B cell (primary cell): ENCODE measurements at regions not wholly inside any gene's neighbourhood (a gene's known extent, or its start where the extent isn't known, plus 50 kb on each side); places are given as distances from the start of the nearest gene placed in this dataset.

ENCODE experiments used
- ATAC-seq: fragments of 200-7000 bp; cut with Tn5 transposase; one replicate; pipeline ENCODE4 v1.10.0; 2021; ENCODE audit warnings: low read depth, mild to moderate bottlenecking, moderate number of reproducible peaks, moderate library complexity
- CTCF ChIA-PET: fragments of 350-600 bp; sonication (Branson Sonifier 250); formaldehyde crosslinking; loops from one replicate; lab custom pipeline; 2021; ENCODE audit warnings: antibody characterized with exemption, inconsistent platforms; lab: Charles Lee
- POLR2A ChIA-PET: fragments of 350-600 bp; sonication (Branson Sonifier 250); formaldehyde crosslinking; loops from one replicate; lab custom pipeline; 2021; ENCODE audit warnings: antibody characterized with exemption; lab: Charles Lee
- DNase-seq: peaks from one replicate; pipeline ENCODE4 v3.0.0; 2013
- H2AFZ ChIP-seq: 2 replicates; pipeline ENCODE4 v1.6.1; 2012; ENCODE audit warnings: mild to moderate bottlenecking, low read depth, low read length; ENCODE audit not compliant: insufficient read depth, poor library complexity, severe bottlenecking
- H3K27ac ChIP-seq, 2 donors: 1 replicate in 1 of 2; 2 replicates in 1 of 2; pipeline ENCODE4 v1.5.1; 2012 to 2013; ENCODE audit warnings: low read length in 2 of 2, mild to moderate bottlenecking in 2 of 2, moderate library complexity in 1 of 2
- H3K27me3 ChIP-seq, 4 experiments: fragments of 200-600 bp in 1 of 4; sonication (generic) in 1 of 4; replicated peaks in 1 of 4; 1 replicate in 2 of 4; 2 replicates in 2 of 4; pipeline versions ENCODE4 v1.6.1 to v1.7.0; 2013 to 2016; ENCODE audit warnings: low read length in 3 of 4, mild to moderate bottlenecking in 2 of 4, mixed read lengths in 1 of 4, moderate library complexity in 1 of 4; ENCODE audit not compliant: insufficient read depth in 4 of 4, control insufficient read depth in 3 of 4; ENCODE audit errors: control extremely low read depth in 1 of 4
- H3K36me3 ChIP-seq, 2 experiments: replicated peaks in 1 of 2; 1 replicate in 1 of 2; 2 replicates in 1 of 2; pipeline versions ENCODE4 v1.6.1 to v1.7.1; 2013; ENCODE audit warnings: low read length in 1 of 2; ENCODE audit not compliant: insufficient read depth in 2 of 2, control insufficient read depth in 1 of 2; ENCODE audit errors: control extremely low read depth in 1 of 2, extremely low read depth in 1 of 2
- H3K4me1 ChIP-seq, 2 donors: fragments of 200-600 bp in 1 of 2; sonication (generic) in 1 of 2; 1 replicate in 1 of 2; 2 replicates in 1 of 2; pipeline versions ENCODE4 v1.5.1 to v1.6.1; 2013 to 2017; ENCODE audit warnings: low read length in 2 of 2; ENCODE audit not compliant: control insufficient read depth in 2 of 2, insufficient read depth in 2 of 2
- H3K4me2 ChIP-seq: replicated peaks from 2 replicates; pipeline ENCODE3; 2012; ENCODE audit warnings: mild to moderate bottlenecking, low read depth, low read length; ENCODE audit not compliant: poor library complexity, severe bottlenecking
- H3K4me3 ChIP-seq, 5 experiments: fragments of 200-600 bp in 1 of 5; sonication (generic) in 1 of 5; 1 replicate in 3 of 5; 2 replicates in 2 of 5; pipeline versions ENCODE4 v1.5.1 to v1.7.0; 2011 to 2016; ENCODE audit warnings: low read length in 4 of 5, mild to moderate bottlenecking in 4 of 5, low read depth in 2 of 5, control low read depth in 1 of 5, moderate library complexity in 1 of 5; ENCODE audit not compliant: insufficient read depth in 1 of 5; ENCODE audit errors: control extremely low read depth in 1 of 5, extremely low read depth in 1 of 5
- H3K79me2 ChIP-seq: fragments of 200-600 bp; sonication (generic); one replicate; pipeline ENCODE4 v1.6.0; 2016; ENCODE audit warnings: low read length; ENCODE audit not compliant: control insufficient read depth, insufficient read depth
- H3K9ac ChIP-seq: fragments of 200-600 bp; sonication (generic); 2 replicates; pipeline ENCODE4 v1.6.1; 2017; ENCODE audit warnings: mild to moderate bottlenecking, low read length, moderate library complexity
- H3K9me3 ChIP-seq, 3 donors: one replicate each; pipeline versions ENCODE4 v1.6.1 to v1.7.1; 2013; ENCODE audit warnings: low read length in 2 of 3; ENCODE audit not compliant: control insufficient read depth in 2 of 3, insufficient read depth in 1 of 3; ENCODE audit errors: control extremely low read depth in 1 of 3
- H4K20me1 ChIP-seq: 2 replicates; pipeline ENCODE4 v1.6.0; 2012; ENCODE audit warnings: mild to moderate bottlenecking, low read length; ENCODE audit not compliant: insufficient read depth, control insufficient read depth, poor library complexity, severe bottlenecking
- H3K27ac Mint-ChIP-seq: one replicate; pipeline ENCODE4 v1.8.0; 2021; ENCODE audit warnings: mixed read lengths
- H3K27me3 Mint-ChIP-seq: one replicate; pipeline ENCODE4 v1.8.0; 2021; ENCODE audit warnings: mixed read lengths
- H3K4me1 Mint-ChIP-seq: one replicate; pipeline ENCODE4 v1.8.0; 2021; ENCODE audit warnings: mixed read lengths
- H3K4me3 Mint-ChIP-seq: one replicate; pipeline ENCODE4 v1.8.0; 2021; ENCODE audit warnings: mixed read lengths
- H3K9me3 Mint-ChIP-seq: one replicate; pipeline ENCODE4 v1.8.0; 2022; ENCODE audit warnings: mixed read lengths; ENCODE audit not compliant: insufficient read depth
- CTCF ChIP-seq: fragments of 200-600 bp; IDR thresholded peaks from one replicate; pipeline ENCODE4 v1.8.0; 2022; ENCODE audit warnings: antibody characterized with exemption, mild to moderate bottlenecking
- EZH2 ChIP-seq: IDR thresholded peaks from 2 replicates; pipeline ENCODE4 v1.6.1; 2012; ENCODE audit warnings: borderline replicate concordance, low read depth, mild to moderate bottlenecking, moderate library complexity, low read length; ENCODE audit not compliant: insufficient read depth, poor library complexity, severe bottlenecking
- WGBS: methylation state at CpG from one replicate; pipeline ENCODE4 v1.1.5; 2013; ENCODE audit warnings: missing lambda C conversion rate; ENCODE audit not compliant: insufficient coverage; 5-methylcytosine and 5-hydroxymethylcytosine counted together
- intact Hi-C: fragments of 100-400 bp; cut with micrococcal nuclease; formaldehyde crosslinking; loops from one replicate; pipeline ENCODE4 v1.10.0; 2022

GRCh38 chr9:117486426-117486825 lies 71.6 kb upstream of the ASTN2 start:
- Histone ChIP-seq H3K36me3 (no peaks in the 10 kb centered on the region), H3K4me2 (no peak overlapping the region), H3K4me1 (no peaks in the 10 kb centered on the region), H2AFZ (no peak overlapping the region), H3K9ac (no peak overlapping the region), H3K9me3 (no peaks in the 10 kb centered on the region), H3K79me2 (no peaks in the 10 kb centered on the region), H3K27ac (no peak overlapping the region), H3K27me3 (peaks cover 0 to 6% (median 2%) of the 10 kb centered on the region in 4 experiments), H4K20me1 (no peaks in the 10 kb centered on the region), H3K4me3 (no peak overlapping the region)
- no peak for DNase-seq
- POLR2A ChIA-PET: no interaction called here
- H3K4me3 Mint-ChIP-seq: no peak overlapping the region
- TF ChIP-seq CTCF (no peak), EZH2 (no peak)
- intact Hi-C loops: no loop called here
- WGBS: 100% methylated on average over 1 of the region's 2 CpGs
- CTCF ChIA-PET: no interaction called here
- no peak overlapping the region for H3K27ac Mint-ChIP-seq
- no peak for ATAC-seq
- H3K9me3 Mint-ChIP-seq: no peaks in the 10 kb centered on the region
- no peaks in the 10 kb centered on the region for H3K4me1 Mint-ChIP-seq
- H3K27me3 Mint-ChIP-seq: peaks cover 30% of the 10 kb centered on the region

GRCh38 chr9:117485176-117485575 lies 70.3 kb upstream of the ASTN2 start:
- Histone ChIP-seq H2AFZ (no peak overlapping the region), H3K9ac (no peak overlapping the region), H3K27ac (no peak overlapping the region), H4K20me1 (no peaks in the 10 kb centered on the region), H3K4me1 (no peaks in the 10 kb centered on the region), H3K9me3 (no peaks in the 10 kb centered on the region), H3K36me3 (no peaks in the 10 kb centered on the region), H3K27me3 (peaks cover 0 to 6% (median 2%) of the 10 kb centered on the region in 4 experiments), H3K4me3 (no peak overlapping the region), H3K79me2 (no peaks in the 10 kb centered on the region), H3K4me2 (no peak overlapping the region)
- DNase-seq (no peak), ATAC-seq (no peak)
- CTCF ChIA-PET: no interaction called here
- no peak overlapping the region for H3K27ac Mint-ChIP-seq
- WGBS: no CpG with 5 or more reads among the region's 1 CpG
- no peak for TF ChIP-seq CTCF
- TF ChIP-seq EZH2: no peak
- no peak overlapping the region for H3K4me3 Mint-ChIP-seq
- intact Hi-C loops: no loop called here
- POLR2A ChIA-PET: no interaction called here
- H3K9me3 Mint-ChIP-seq: no peaks in the 10 kb centered on the region
- H3K4me1 Mint-ChIP-seq: no peaks in the 10 kb centered on the region
- peaks cover 30% of the 10 kb centered on the region for H3K27me3 Mint-ChIP-seq
